ENCODE measurements at regions not wholly inside any gene's neighbourhood (a gene's known extent, or its start where the extent isn't known, plus 50 kb on each side); places are given as distances from the start of the nearest gene placed in this dataset.

DNA sequence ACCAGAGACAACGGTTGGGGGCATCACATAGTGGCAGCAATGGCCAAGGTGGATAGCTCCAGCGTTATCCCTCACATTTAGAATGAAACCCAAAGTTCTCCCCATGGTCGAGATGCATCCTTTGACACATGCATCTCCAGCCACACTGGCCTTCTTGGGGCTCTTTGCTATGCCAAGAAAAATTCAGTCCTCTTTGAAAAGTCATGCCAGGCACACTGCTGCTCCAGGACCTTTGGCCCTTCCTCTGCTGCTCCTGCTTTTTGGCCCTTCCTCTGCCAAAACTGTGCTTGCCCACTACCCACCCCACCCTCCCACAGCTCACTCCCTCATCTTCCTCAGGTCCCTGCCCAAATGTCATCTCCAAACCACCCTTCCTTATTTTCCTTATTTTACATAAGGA lies 106.4 kb downstream of the C1orf94 start:
- TF ChIP-seq, protein P1, sequence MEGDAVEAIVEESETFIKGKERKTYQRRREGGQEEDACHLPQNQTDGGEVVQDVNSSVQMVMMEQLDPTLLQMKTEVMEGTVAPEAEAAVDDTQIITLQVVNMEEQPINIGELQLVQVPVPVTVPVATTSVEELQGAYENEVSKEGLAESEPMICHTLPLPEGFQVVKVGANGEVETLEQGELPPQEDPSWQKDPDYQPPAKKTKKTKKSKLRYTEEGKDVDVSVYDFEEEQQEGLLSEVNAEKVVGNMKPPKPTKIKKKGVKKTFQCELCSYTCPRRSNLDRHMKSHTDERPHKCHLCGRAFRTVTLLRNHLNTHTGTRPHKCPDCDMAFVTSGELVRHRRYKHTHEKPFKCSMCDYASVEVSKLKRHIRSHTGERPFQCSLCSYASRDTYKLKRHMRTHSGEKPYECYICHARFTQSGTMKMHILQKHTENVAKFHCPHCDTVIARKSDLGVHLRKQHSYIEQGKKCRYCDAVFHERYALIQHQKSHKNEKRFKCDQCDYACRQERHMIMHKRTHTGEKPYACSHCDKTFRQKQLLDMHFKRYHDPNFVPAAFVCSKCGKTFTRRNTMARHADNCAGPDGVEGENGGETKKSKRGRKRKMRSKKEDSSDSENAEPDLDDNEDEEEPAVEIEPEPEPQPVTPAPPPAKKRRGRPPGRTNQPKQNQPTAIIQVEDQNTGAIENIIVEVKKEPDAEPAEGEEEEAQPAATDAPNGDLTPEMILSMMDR (conservative IDR thresholded peaks at IDR 0.05) = no peak
- H3K27ac ChIP-seq = no peak overlapping the region

DNA sequence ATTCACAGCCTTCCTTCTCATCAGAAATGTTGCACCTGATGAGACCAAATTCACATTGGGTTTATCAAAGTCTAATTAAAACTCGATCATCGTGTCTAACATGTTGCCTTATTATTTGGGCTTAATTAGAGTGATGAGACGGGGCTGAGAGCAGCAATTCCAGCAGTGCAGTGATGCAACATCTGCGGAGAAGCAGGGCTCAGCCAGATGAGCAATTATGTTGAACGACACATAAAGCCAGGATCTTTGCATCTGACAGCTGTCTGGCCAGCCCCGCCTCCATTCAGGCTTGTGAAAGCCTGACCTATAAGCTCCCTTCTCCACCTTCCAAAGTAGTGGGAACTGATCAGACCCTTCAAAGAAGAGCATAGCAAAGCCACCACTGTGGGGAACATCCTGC lies 109.8 kb downstream of the C1orf94 start:
- TF ChIP-seq, protein P1 (conservative IDR thresholded peaks at IDR 0.05) = no peak
- H3K27ac ChIP-seq = no peak overlapping the region

DNA sequence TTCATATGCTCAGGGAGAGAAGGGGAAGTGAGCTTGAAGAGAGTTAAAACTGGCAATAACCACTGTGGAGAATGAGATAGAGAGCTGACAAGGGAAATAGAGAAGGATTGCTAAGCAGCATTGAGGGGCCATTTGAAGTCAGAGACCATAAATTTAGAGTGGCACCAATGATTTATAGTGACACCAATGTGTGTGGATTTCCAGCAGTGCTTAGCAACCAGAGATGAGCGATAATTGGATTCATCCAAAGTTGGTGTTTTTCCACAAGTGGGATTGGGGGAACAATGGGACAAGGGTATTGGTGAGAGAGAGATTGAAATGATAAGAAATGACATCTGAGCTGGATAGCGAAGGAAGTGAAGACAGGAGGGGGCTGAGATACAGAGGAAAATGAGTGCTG lies 114.1 kb downstream of the C1orf94 start:
- no peak overlapping the region for H3K27ac ChIP-seq
- TF ChIP-seq, protein P1 (conservative IDR thresholded peaks at IDR 0.05) = no peak

DNA sequence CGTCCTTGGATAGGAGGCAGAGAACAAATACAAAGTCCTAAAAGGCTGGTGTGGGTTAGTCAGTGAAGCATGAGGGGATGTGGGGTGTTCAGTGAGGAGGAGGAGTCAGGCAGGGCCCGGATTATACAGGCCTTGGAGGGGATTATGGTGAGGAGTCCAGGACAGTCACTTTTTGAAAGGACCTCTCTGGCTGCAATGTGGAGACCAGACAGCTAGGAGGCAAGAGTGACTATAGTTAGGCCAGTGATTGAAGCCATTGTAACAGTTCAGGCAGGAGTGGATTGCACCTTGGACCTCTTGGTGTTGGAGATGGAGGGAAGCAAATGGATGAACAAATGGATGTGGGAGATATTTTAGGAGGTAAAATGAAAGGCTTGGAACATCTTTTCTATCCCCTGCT lies 115.8 kb downstream of the C1orf94 start:
- no peak overlapping the region for H3K27ac ChIP-seq
- TF ChIP-seq, protein P1 (conservative IDR thresholded peaks at IDR 0.05) = peak; percentile 23; the same call in 1 of the 2 replicates

DNA sequence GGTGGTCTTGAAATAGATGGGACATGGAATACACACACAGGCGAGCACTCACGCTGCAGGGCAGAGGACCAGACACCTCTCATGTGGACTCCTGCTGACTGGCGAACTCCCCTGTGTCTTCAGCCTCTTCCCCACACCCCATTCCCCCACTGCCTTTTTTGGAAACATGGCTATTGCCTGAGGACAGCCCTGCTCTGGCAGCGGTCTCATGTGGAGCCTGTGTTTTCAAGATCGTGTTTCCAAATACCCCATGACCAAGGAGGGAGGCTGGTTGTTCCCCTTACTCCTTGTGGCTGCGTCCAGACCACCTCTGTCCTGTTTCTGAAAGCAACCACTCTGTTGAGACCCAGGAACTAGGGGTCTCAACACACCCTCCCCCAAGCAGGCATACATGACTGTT lies 119.4 kb downstream of the C1orf94 start:
- TF ChIP-seq, protein P1 (conservative IDR thresholded peaks at IDR 0.05) = no peak

DNA sequence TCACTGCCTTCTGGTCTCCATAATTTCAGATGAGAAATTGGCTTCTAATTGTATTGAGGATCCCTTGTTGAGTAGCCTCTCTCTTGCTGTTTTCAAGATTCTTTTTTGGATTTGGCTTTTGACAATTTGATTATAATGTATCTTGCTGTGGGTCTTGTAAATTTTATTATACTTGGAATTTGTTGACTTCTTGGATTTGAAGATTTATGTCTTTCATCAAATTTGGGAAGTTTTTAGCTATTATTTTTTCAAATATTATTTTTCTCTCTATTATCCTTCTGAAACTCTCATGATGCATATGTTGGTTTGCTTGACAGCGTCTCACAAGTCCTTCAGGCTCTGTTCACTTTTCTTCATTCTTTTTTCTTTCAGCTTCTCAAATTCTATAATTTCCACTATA lies 126.1 kb downstream of the C1orf94 start:
- TF ChIP-seq, protein P1 (conservative IDR thresholded peaks at IDR 0.05) = no peak
- no peak overlapping the region for H3K27ac ChIP-seq

More for the DNA sequence above, 119.4 kb downstream of the C1orf94 start:
- H3K27ac ChIP-seq = no peak overlapping the region

DNA sequence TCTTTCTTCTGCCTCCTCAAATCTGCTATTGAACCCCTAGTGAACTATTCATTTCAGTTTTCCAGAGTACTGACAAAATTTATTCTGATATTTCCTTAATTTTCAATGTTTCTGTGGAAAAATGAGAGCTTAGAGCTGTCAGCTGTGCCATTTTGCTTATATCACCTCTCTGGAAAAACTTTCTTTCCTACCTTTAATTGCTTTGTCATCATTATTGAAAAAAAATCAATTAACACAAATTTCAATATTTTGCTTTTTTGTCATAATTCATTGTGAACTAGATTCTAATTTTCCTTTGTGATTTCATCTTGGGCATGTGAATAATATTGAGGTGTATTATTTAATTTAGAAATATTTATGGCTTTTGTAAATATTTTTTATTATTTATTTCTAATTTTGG lies 126.5 kb downstream of the C1orf94 start:
- TF ChIP-seq, protein P1 (conservative IDR thresholded peaks at IDR 0.05) = no peak
- no peak overlapping the region for H3K27ac ChIP-seq

DNA sequence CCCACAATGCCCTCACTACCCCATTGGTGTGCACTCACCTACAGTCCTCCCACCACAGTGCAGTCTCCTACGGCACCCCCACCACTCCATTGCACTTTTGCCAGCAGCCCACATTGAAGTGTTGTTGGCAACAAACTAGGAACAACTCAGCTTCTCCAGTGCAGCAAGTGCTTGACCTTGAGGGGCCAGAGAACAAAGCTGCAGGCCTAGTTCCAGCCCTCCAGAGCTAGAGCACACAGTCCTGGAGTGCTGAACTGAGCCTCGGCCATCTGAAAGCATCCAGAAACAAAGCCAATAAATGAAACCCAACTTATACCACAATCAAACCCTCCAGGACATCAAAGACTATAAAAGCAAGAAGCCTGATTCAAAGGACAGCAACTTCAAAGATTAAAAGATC lies 129.9 kb downstream of the C1orf94 start:
- no peak overlapping the region for H3K27ac ChIP-seq
- TF ChIP-seq, protein P1 (conservative IDR thresholded peaks at IDR 0.05) = no peak

Data from VCaP (cell line).